ENCODE measurements at regions not wholly inside any gene's neighbourhood (a gene's known extent, or its start where the extent isn't known, plus 50 kb on each side); places are given as distances from the start of the nearest gene placed in this dataset.

DNA sequence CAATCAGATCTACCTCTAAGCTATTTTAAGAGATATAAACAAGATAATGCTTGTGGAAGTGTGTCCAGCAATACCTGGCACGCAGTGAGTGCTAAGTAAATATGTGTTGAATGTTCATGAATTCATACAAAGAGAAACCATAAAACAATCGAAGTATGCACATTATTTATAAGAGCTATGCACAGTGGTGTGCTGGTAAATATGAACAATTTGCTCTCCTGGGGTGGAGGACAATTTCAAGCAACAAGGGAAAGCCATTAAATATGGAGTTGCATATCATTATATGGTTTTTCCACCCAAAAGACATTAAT is 526.6 kb upstream of the MARCKS start:
- no peak overlapping the region for H3K9ac ChIP-seq (ENCODE audit: low read length)
- no peak for DNase-seq (ENCODE audit: low read depth, low spot score)
- H3K4me2 ChIP-seq (ENCODE audit: low read length), result no peak overlapping the region
- CTCF ChIA-PET, result interaction anchor here (4.1 kb wide), 1 partner anchor 24 kb away, joined by 15 read pairs; no protein-coding TSS in a partner anchor
- intact Hi-C loops (cut with micrococcal nuclease), result no loop called here
- RAD21 ChIA-PET (ENCODE audit: low non-redundant PET in 1 of 2, low total read pairs in 2 of 2, uncharacterized antibody in 2 of 2, unreplicated experiment in 2 of 2), result no interaction called here
- POLR2A ChIA-PET, result no interaction called here
- no peaks in the 10 kb centered on the region for H3K27me3 ChIP-seq (ENCODE audit: insufficient read depth, low read length)
- no peaks in the 10 kb centered on the region for H3K9me2 ChIP-seq (ENCODE audit: insufficient read depth)
- no peak overlapping the region for H3K4me3 ChIP-seq (replicated peaks in 1 of 2; ENCODE audit: low read depth in 1 of 2, low read length in 2 of 2)
- H4K20me1 ChIP-seq (ENCODE audit: insufficient read depth), result no peaks in the 10 kb centered on the region
- H3K27ac ChIP-seq (ENCODE audit: low read depth, low read length), result no peak overlapping the region
- TF ChIP-seq CBX3 (IDR thresholded peaks at IDR 0.05; ENCODE audit: low read depth), result no peak
- TF ChIP-seq ZFX (IDR thresholded peaks at IDR 0.05), result no peak
- TF ChIP-seq POLR2AphosphoS5 (IDR thresholded peaks at IDR 0.05; ENCODE audit: low read depth, low read length), result no peak
- no peak for TF ChIP-seq ELF1 (IDR thresholded peaks at IDR 0.05; ENCODE audit: borderline replicate concordance, low read depth)
- TF ChIP-seq TCF7L2 (IDR thresholded peaks at IDR 0.05; ENCODE audit: borderline replicate concordance, extremely low read depth, insufficient read depth, insufficient read length), result no peak
- TF ChIP-seq SIN3A (IDR thresholded peaks at IDR 0.05; ENCODE audit: low read depth), result no peak
- TF ChIP-seq CEBPB (IDR thresholded peaks at IDR 0.05; ENCODE audit: low read depth), result no peak
- TF ChIP-seq, protein P1, sequence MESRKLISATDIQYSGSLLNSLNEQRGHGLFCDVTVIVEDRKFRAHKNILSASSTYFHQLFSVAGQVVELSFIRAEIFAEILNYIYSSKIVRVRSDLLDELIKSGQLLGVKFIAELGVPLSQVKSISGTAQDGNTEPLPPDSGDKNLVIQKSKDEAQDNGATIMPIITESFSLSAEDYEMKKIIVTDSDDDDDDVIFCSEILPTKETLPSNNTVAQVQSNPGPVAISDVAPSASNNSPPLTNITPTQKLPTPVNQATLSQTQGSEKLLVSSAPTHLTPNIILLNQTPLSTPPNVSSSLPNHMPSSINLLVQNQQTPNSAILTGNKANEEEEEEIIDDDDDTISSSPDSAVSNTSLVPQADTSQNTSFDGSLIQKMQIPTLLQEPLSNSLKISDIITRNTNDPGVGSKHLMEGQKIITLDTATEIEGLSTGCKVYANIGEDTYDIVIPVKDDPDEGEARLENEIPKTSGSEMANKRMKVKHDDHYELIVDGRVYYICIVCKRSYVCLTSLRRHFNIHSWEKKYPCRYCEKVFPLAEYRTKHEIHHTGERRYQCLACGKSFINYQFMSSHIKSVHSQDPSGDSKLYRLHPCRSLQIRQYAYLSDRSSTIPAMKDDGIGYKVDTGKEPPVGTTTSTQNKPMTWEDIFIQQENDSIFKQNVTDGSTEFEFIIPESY (IDR thresholded peaks at IDR 0.05; ENCODE audit: extremely low read depth, insufficient replicate concordance, low read length), result no peak
- TF ChIP-seq, protein P2, sequence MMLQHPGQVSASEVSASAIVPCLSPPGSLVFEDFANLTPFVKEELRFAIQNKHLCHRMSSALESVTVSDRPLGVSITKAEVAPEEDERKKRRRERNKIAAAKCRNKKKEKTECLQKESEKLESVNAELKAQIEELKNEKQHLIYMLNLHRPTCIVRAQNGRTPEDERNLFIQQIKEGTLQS (IDR thresholded peaks at IDR 0.05), result no peak
- no peak for TF ChIP-seq EZH2 (IDR thresholded peaks at IDR 0.05)
- TF ChIP-seq SP1 (IDR thresholded peaks at IDR 0.05; ENCODE audit: low read depth), result no peak
- TF ChIP-seq FOSL1 (IDR thresholded peaks at IDR 0.05; ENCODE audit: low read depth), result no peak
- TF ChIP-seq, protein P3, sequence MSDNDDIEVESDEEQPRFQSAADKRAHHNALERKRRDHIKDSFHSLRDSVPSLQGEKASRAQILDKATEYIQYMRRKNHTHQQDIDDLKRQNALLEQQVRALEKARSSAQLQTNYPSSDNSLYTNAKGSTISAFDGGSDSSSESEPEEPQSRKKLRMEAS (IDR thresholded peaks at IDR 0.05), result no peak
- no peak for TF ChIP-seq POLR2A (IDR thresholded peaks at IDR 0.05; ENCODE audit: borderline replicate concordance, extremely low read depth, insufficient read depth, insufficient read length)
- TF ChIP-seq EGR1 (IDR thresholded peaks at IDR 0.05; ENCODE audit: low read depth), result no peak
- H3K4me1 ChIP-seq (ENCODE audit: control insufficient read depth in 1 of 2, insufficient read depth in 2 of 2, low read length in 2 of 2), result no peaks in the 10 kb centered on the region
- H3K79me2 ChIP-seq (ENCODE audit: insufficient read depth, low read length), result no peaks in the 10 kb centered on the region
- no peaks in the 10 kb centered on the region for H3K9me3 ChIP-seq (ENCODE audit: control insufficient read depth in 1 of 2, insufficient read depth in 1 of 2, low read depth in 1 of 2, low read length in 2 of 2)
- no TSS peak for BruUV-seq (replicated peaks)
- ATAC-seq, result no peak
- no peaks in the 10 kb centered on the region for H3K36me3 ChIP-seq (ENCODE audit: control insufficient read depth in 1 of 2, insufficient read depth in 2 of 2, low read length in 2 of 2)
- no peak overlapping the region for H2AFZ ChIP-seq (ENCODE audit: low read depth, low read length, poor library complexity, severe bottlenecking)
